Activated T-cell treated with anti-CD3 and anti-CD28 coated beads, Interleukin-2, amount 50 U/mL, for 4 hours (primary cell): ENCODE measurements at regions not wholly inside any gene's neighbourhood (a gene's known extent, or its start where the extent isn't known, plus 50 kb on each side); places are given as distances from the start of the nearest gene placed in this dataset.
"Not testable (repeated sequence)": the region's sequence is repeated elsewhere in the genome, so short reads cannot be mapped to it uniquely, and the experiment has no call there.

Experiments
- ATAC-seq, 2 donors: fragments of 200-7000 bp; cut with Tn5 transposase; one replicate each; pipeline ENCODE4 v1.10.0; 2021
- DNase-seq: peaks from one replicate; pipeline ENCODE4 v3.0.0-alpha.2; 2020
- H3K27me3 Mint-ChIP-seq: one replicate; pipeline ENCODE4 v1.8.0; 2021; ENCODE audit warnings: low read depth, mixed read lengths
- H3K36me3 Mint-ChIP-seq: one replicate; pipeline ENCODE4 v1.8.0; 2022; ENCODE audit warnings: mixed read lengths; ENCODE audit not compliant: insufficient read depth
- H3K4me1 Mint-ChIP-seq: one replicate; pipeline ENCODE4 v1.8.0; 2021; ENCODE audit warnings: low read depth, mixed read lengths
- H3K4me3 Mint-ChIP-seq: one replicate; pipeline ENCODE4 v1.8.0; 2021; ENCODE audit warnings: mild to moderate bottlenecking, moderate library complexity, mixed read lengths
- H3K9me3 Mint-ChIP-seq: one replicate; pipeline ENCODE4 v1.8.0; 2021; ENCODE audit warnings: mixed read lengths

DNA sequence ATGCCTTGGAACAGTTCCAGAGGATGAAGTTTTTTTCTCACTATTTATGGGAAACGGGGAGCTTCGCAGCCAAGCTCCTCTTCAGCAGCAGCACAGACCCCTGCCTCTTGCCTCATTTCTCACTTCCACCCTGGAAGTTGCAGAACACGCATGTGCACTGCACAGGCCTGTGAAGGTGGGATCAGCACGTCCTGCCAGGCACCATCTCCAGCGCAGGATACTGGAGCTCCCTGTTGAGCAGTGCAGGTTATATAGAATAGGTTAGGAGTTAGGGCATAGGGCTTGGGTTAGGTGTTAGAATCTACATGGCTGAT, 110.1 kb upstream of the CENPE start:
- Mint-ChIP-seq H3K36me3 (no peaks in the 10 kb centered on the region), H3K4me3 (no peak overlapping the region), H3K9me3 (no peaks in the 10 kb centered on the region), H3K27me3 (peaks cover 3% of the 10 kb centered on the region), H3K4me1 (no peaks in the 10 kb centered on the region)
- ATAC-seq (no peak), DNase-seq (no peak)

DNA sequence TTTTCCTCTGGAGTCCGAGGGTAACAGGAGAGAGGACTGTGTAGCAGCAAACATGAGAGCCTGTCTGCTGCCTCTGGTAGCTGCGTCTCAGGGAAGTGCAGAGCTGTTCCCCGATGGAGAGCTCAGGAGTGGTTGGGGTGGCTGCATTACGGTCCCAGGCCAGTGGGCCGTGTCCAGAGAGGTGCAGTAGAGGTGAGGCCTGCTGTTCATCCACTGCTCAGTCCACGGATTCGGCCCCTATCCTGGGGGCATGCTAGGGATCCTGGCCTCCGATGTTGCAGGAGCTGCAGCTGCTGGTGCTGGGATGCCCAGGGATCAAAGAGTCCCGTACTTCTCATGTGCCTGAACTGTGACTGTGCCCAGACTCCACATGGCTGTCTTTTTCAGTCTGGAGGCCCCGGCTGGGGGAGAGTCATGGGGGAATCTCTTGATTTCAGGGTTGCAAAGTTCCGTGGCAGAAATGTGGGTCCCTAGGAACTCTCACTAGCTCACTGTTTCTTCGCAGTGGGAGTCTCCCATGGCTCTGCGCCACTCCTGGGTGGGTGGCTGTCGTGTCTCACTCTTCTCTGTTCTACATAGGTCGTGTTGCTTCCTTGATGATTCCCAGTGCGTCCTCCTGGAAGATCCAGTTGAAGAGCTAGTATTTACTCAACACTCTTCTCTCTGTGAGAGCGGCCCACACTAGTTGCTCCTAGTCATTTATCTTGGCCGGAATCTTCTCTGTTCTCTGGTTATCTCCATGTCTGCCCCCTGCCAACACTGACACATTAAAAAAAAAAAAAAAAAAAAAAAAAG, 109.5 kb upstream of the CENPE start:
- no peak for DNase-seq
- no peaks in the 10 kb centered on the region for H3K9me3 Mint-ChIP-seq
- H3K36me3 Mint-ChIP-seq, result no peaks in the 10 kb centered on the region
- no peak for ATAC-seq
- no peaks in the 10 kb centered on the region for H3K4me1 Mint-ChIP-seq
- H3K4me3 Mint-ChIP-seq, result no peak overlapping the region
- H3K27me3 Mint-ChIP-seq, result peaks cover 3% of the 10 kb centered on the region

DNA sequence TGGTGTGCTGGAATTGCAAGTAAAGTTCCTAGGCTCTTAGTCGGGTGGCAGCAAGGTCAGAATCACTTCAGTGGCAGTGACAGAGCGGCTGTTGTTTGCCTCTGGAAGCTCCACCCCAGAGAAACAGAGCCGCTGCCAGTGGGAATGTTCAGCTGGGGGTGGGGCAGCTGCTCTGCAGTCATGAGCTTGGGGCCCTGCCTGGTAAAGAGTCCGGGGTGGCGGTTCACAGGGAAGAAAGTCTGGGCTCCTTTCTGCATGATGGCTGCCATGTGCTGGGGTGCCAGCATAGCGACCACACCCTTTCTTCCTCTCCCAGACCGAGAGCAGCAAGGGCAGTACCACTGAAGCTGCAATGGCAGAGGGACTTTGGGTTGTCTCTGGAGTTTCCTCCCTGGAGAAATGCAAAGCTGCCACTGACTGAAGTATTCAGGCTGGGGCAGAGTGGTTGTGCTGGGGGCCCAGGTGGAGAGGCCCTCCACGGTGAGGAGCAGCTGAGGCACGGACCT, 108.8 kb upstream of the CENPE start:
- no peak overlapping the region for H3K4me3 Mint-ChIP-seq
- no peaks in the 10 kb centered on the region for H3K9me3 Mint-ChIP-seq
- H3K27me3 Mint-ChIP-seq, result peaks cover 3% of the 10 kb centered on the region
- no peaks in the 10 kb centered on the region for H3K4me1 Mint-ChIP-seq
- no peaks in the 10 kb centered on the region for H3K36me3 Mint-ChIP-seq
- ATAC-seq (no peak), DNase-seq (no peak)

DNA sequence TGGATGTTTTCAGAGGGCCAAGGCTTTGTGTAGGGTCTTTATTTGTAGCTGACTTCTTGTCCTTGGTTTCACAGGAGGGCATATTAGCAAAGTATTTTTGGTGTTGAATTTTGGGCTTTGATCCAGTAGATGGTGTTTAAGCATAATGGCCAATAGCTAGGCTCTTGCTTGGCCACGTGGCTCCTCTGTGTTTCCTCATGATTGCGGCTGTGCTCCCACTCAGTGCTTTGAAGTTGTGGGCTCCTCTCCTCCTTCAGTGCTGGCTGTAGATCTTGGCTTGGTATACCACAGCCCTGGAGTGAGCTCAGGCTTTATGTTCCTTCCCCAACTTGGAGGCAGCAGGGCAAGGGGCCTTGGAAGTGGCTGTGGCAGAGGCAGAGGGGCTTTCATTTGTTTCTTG, 107.2 kb upstream of the CENPE start:
- Mint-ChIP-seq H3K36me3 (no peaks in the 10 kb centered on the region), H3K9me3 (no peaks in the 10 kb centered on the region), H3K4me3 (no peak overlapping the region), H3K27me3 (peaks cover 3% of the 10 kb centered on the region), H3K4me1 (no peaks in the 10 kb centered on the region)
- no peak for ATAC-seq
- no peak for DNase-seq

DNA sequence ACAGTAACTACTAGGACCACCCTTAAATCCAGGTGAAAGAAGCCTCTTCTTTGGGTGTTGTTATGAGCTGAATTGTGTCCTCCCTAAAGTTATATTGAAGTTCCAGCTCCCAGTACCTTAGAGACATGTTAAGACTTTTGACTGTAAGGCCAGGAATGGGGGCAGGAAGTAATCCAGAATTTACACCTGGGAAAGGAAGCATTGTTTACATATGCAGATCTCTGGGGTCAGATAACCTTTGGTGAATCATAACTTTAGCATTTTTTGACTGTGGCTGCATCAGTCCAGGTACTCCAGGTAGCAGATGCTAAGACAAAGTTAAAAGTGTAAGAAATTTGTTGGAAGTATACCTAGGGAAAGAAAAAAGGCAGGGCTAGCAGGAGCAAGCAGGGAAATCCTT, 104.9 kb upstream of the CENPE start:
- DNase-seq (no peak), ATAC-seq (no peak)
- Mint-ChIP-seq H3K4me1 (no peaks in the 10 kb centered on the region), H3K27me3 (peaks cover 3% of the 10 kb centered on the region), H3K36me3 (no peaks in the 10 kb centered on the region), H3K9me3 (no peaks in the 10 kb centered on the region), H3K4me3 (no peak overlapping the region)

DNA sequence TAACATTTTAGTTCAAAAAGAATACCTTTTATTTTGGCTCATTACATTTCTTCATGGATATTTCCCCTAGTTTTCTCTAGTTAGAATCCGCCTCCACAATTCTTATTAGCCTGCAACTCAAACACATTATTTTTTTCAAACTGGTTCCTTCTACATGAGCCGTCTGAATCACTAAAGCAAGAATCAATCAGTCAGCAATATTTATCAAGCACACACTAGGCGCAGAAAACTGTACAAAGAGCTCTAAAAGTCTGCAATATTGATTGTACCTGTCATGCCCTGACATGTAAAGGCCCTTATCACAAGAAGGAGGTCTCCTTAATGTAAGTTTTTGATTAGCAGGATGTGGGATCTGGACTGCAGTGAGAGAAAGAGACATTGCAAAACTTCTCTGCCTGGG, 94.8 kb upstream of the CENPE start:
- no peaks in the 10 kb centered on the region for H3K4me1 Mint-ChIP-seq
- no peaks in the 10 kb centered on the region for H3K36me3 Mint-ChIP-seq
- no peaks in the 10 kb centered on the region for H3K9me3 Mint-ChIP-seq
- H3K27me3 Mint-ChIP-seq, result no peaks in the 10 kb centered on the region
- no peak for DNase-seq
- H3K4me3 Mint-ChIP-seq, result no peak overlapping the region
- no peak for ATAC-seq

DNA sequence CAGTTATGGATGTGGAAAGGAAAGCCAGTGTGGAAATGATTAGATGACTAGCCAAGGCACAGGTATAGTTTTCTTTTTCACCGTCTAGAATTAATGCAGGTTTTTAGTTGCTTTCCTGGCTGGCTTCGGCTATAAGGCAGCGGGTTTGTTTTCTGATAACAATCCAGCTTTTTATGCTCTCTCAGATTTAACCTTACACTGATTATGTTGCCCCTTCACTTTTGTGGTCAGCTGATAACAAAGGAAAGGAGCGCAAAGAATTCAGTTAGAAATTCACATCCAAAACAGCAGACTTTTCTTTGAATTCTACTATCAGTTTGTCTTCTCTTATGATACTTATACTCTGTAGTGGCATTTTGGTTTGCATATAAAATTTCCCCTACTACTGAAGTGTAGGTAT, 94.2 kb upstream of the CENPE start:
- no peak for DNase-seq
- Mint-ChIP-seq H3K4me1 (no peaks in the 10 kb centered on the region), H3K4me3 (no peak overlapping the region), H3K27me3 (no peaks in the 10 kb centered on the region), H3K9me3 (no peaks in the 10 kb centered on the region), H3K36me3 (no peaks in the 10 kb centered on the region)
- ATAC-seq, result no peak

DNA sequence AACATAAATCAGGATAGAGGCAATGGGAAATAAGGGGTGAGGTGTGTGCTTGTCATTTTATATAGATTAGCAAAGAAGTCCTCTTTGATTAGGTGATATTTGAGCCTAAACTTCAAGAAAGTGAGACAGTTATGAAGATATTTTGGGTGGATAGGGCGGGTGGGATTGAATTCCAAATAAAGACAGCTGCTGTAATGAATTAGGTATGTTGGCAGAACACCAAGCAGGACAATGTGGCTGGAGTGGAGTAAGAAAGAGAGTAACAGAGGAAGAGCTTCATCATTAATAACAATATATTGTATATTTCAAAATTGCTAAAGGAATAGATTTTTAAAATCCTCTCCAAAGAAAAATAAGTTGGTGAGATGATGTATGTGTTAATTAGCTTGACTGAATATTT, 91.0 kb upstream of the CENPE start:
- Mint-ChIP-seq H3K4me3 (no peak overlapping the region), H3K27me3 (no peaks in the 10 kb centered on the region), H3K9me3 (no peaks in the 10 kb centered on the region), H3K36me3 (no peaks in the 10 kb centered on the region), H3K4me1 (no peaks in the 10 kb centered on the region)
- ATAC-seq (no peak), DNase-seq (no peak)

DNA sequence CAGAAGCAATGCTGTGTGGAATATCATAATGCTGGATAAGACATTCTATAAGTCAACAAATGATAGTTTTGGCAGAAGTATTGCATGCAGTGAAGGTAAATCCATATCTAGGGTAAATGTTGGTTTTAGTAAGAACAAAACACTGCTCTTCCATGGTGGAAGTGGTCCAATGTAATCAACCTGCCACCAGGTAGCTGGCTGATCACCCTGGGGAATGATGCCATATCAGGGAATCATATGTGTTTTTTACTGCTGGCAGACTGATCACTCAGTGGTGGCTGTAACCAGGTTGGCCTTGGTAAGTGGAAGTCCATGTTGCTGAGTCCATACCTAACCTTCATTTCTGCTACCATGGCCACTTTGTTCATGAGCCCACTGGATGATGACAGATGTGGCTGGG, 74.0 kb upstream of the CENPE start:
- H3K36me3 Mint-ChIP-seq, result peaks cover 1% of the 10 kb centered on the region
- ATAC-seq, result no peak

DNA sequence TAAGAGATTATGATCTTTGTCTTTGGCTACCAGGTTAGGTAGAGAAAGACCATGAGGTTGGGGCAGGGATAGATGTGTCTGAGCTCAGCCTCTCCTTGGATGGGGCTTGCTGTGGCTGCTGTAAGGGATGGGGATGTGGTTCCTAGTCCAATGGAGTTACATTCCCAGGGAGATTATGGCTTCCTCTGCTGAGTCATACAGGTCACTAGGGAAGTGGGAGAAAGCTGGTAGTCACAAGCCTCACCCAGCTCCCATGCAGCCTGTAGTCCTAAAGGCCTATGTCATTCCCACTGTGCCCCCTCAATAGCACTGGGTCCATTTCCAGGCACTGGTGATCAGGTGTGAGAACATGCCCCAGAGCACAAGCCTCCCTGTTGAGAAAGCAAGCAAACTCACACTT, 70.6 kb upstream of the CENPE start:
- ATAC-seq (no peak), DNase-seq (no peak)
- no peaks in the 10 kb centered on the region for H3K4me1 Mint-ChIP-seq
- H3K4me3 Mint-ChIP-seq, result no peak overlapping the region
- H3K36me3 Mint-ChIP-seq, result peaks cover 1% of the 10 kb centered on the region
- H3K9me3 Mint-ChIP-seq, result no peaks in the 10 kb centered on the region
- peaks cover 24% of the 10 kb centered on the region for H3K27me3 Mint-ChIP-seq

More for the DNA sequence above, 74.0 kb upstream of the CENPE start:
- Mint-ChIP-seq H3K27me3 (peaks cover 10% of the 10 kb centered on the region), H3K4me1 (no peaks in the 10 kb centered on the region), H3K4me3 (no peak overlapping the region), H3K9me3 (no peaks in the 10 kb centered on the region)
- DNase-seq, result no peak

DNA sequence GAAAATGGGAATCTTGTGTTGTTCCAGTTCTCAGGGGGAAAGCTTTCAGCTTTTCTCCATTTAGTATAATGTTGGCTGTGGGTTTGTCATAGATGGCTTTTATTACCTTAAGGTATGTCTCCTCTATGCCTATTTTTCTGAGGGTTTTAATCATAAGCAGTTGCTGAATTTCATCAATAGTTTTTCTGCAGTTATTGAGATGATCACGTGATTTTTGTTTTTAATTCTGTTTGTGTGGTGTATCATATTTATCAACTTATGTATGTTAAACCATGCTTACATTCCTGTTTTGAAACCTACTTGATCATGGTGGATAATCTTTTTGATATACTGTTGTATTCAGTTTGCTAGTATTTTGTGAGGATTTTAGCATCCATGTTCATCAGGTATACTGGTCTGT, 66.8 kb upstream of the CENPE start:
- ATAC-seq (no peak), DNase-seq (no peak)
- Mint-ChIP-seq H3K36me3 (peaks cover 1% of the 10 kb centered on the region), H3K4me1 (no peaks in the 10 kb centered on the region), H3K27me3 (peaks cover 32% of the 10 kb centered on the region), H3K4me3 (no peak overlapping the region), H3K9me3 (no peaks in the 10 kb centered on the region)

DNA sequence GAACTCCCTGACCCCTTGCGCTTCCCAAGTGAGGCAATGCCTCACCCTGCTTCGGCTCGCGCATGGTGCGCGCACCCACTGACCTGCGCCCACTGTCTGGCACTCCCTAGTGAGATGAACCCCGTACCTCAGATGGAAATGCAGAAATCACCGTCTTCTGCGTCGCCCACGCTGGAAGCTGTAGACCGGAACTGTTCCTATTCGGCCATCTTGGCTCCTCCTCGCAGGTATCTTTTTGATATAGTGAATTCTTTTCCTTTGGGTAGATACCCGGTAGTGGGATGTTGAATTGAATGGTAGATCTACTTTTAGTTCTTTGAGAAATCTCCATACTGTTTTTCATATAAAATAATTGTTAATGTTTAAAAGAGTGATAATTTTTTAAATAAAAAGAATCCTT, 57.9 kb upstream of the CENPE start:
- H3K27me3 Mint-ChIP-seq, H3K4me1 Mint-ChIP-seq, H3K4me3 Mint-ChIP-seq, DNase-seq, ATAC-seq, H3K9me3 Mint-ChIP-seq, H3K36me3 Mint-ChIP-seq: not testable (repeated sequence)
